OCI-LY7 (cell line): ENCODE measurements at regions not wholly inside any gene's neighbourhood (a gene's known extent, or its start where the extent isn't known, plus 50 kb on each side); places are given as distances from the start of the nearest gene placed in this dataset.

ENCODE experiments used
- BruUV-seq: library from RNA; stranded (reverse); fragments of 400-500 nt; replicated peaks from 2 replicates; lab custom pipeline; 2021; lab: Mats Ljungman, UMichigan
- CTCF ChIA-PET: fragments of 300-600 bp; sonication (Branson Sonifier 250); formaldehyde crosslinking; loops from one replicate; lab custom pipeline; 2022; ENCODE audit warnings: antibody characterized with exemption; ENCODE audit not compliant: unreplicated experiment; lab: Charles Lee
- POLR2A ChIA-PET: fragments of 300-600 bp; sonication (Branson Sonifier 250); formaldehyde crosslinking; loops from one replicate; lab custom pipeline; 2022; ENCODE audit warnings: antibody characterized with exemption; lab: Charles Lee
- DNase-seq: peaks from one replicate; pipeline ENCODE4 v3.0.0-alpha.2; 2015; ENCODE audit warnings: low spot score
- H2AFZ ChIP-seq: fragments of 200-600 bp; sonication (generic), shearing (Covaris generic); 2 replicates; pipeline ENCODE4 v1.6.1; 2014; ENCODE audit warnings: mild to moderate bottlenecking, antibody characterized with exemption, low read length, moderate library complexity
- H3K27ac ChIP-seq: fragments of 200-600 bp; sonication (generic); 2 replicates; pipeline ENCODE4 v1.5.1; 2014; ENCODE audit warnings: mixed run types, low read depth, mild to moderate bottlenecking, moderate library complexity, low read length, inconsistent platforms; ENCODE audit not compliant: poor library complexity, severe bottlenecking
- H3K36me3 ChIP-seq: fragments of 200-600 bp; sonication (generic); 2 replicates; pipeline ENCODE4 v1.6.1; 2014; ENCODE audit warnings: mild to moderate bottlenecking, antibody characterized with exemption, low read length, moderate library complexity, mixed read lengths; ENCODE audit not compliant: insufficient read depth
- H3K4me1 ChIP-seq: fragments of 200-600 bp; sonication (generic); 2 replicates; pipeline ENCODE4 v1.5.1; 2014; ENCODE audit warnings: mild to moderate bottlenecking, low read length; ENCODE audit not compliant: insufficient read depth, poor library complexity, severe bottlenecking
- H3K4me2 ChIP-seq: fragments of 200-600 bp; sonication (generic); 2 replicates; pipeline ENCODE4 v1.6.1; 2014; ENCODE audit warnings: mild to moderate bottlenecking, low read length
- H3K4me3 ChIP-seq: fragments of 200-600 bp; sonication (generic); 2 replicates; pipeline ENCODE4 v1.5.1; 2014; ENCODE audit warnings: mild to moderate bottlenecking, low read depth, low read length; ENCODE audit not compliant: poor library complexity, severe bottlenecking
- H3K79me2 ChIP-seq: fragments of 200-600 bp; sonication (generic); 2 replicates; pipeline ENCODE4 v1.6.1; 2016; ENCODE audit warnings: low read depth, mild to moderate bottlenecking, low read length, moderate library complexity, mixed read lengths; ENCODE audit not compliant: insufficient read depth
- H3K9me2 ChIP-seq: fragments of 200-600 bp; sonication (generic); 2 replicates; pipeline ENCODE4 v1.6.1; 2016; ENCODE audit warnings: mild to moderate bottlenecking, low read length, mixed read lengths; ENCODE audit not compliant: insufficient read depth
- H3K9me3 ChIP-seq: fragments of 200-600 bp; sonication (generic); 2 replicates; pipeline ENCODE4 v1.6.1; 2014; ENCODE audit warnings: mild to moderate bottlenecking, mixed run types, low read length, mixed read lengths
- H4K20me1 ChIP-seq: fragments of 200-600 bp; sonication (generic); 2 replicates; pipeline ENCODE4 v1.6.1; 2014; ENCODE audit warnings: mild to moderate bottlenecking, antibody characterized with exemption, low read length, moderate library complexity, mixed read lengths; ENCODE audit not compliant: insufficient read depth
- CTCF ChIP-seq: fragments of 200-600 bp; sonication (generic); conservative IDR thresholded peaks from 2 replicates; pipeline ENCODE4 v1.5.1; 2014; ENCODE audit warnings: mild to moderate bottlenecking, antibody characterized with exemption, low read length, moderate library complexity, mixed read lengths
- EZH2phosphoT487 ChIP-seq: fragments of 200-600 bp; sonication (generic); IDR thresholded peaks from 2 replicates; pipeline ENCODE4 v1.6.1; 2018; ENCODE audit warnings: low read depth, borderline replicate concordance, mild to moderate bottlenecking, mixed run types, antibody characterized with exemption, low read length, moderate library complexity, mixed read lengths
- intact Hi-C: fragments of 100-400 bp; cut with micrococcal nuclease; formaldehyde crosslinking; loops from one replicate; pipeline ENCODE4 v1.10.0; 2022; ENCODE audit not compliant: unreplicated experiment

GRCh38 chr12:38389614-38390013 is 73.0 kb downstream of the ALG10B start:
- Histone ChIP-seq H2AFZ (no peak overlapping the region), H3K4me2 (no peak overlapping the region), H3K79me2 (no peaks in the 10 kb centered on the region), H3K9me2 (no peaks in the 10 kb centered on the region), H3K4me1 (no peaks in the 10 kb centered on the region), H3K27ac (no peak overlapping the region), H4K20me1 (no peaks in the 10 kb centered on the region), H3K36me3 (no peaks in the 10 kb centered on the region), H3K4me3 (no peak overlapping the region), H3K9me3 (no peaks in the 10 kb centered on the region)
- no TSS peak for BruUV-seq
- TF ChIP-seq EZH2phosphoT487 (no peak), CTCF (no peak)
- intact Hi-C loops: no loop called here
- ChIA-PET POLR2A (interaction anchor here (0.7 kb wide), 1 partner anchor 258 kb away, joined by 3 read pairs; no protein-coding TSS in a partner anchor), CTCF (no interaction called here)
- no peak for DNase-seq

GRCh38 chr12:38391007-38391406 is 74.4 kb downstream of the ALG10B start:
- H3K79me2 ChIP-seq: no peaks in the 10 kb centered on the region
- POLR2A ChIA-PET: no interaction called here
- no peak for DNase-seq
- TF ChIP-seq EZH2phosphoT487 (no peak), CTCF (no peak)
- no peaks in the 10 kb centered on the region for H3K9me3 ChIP-seq
- H3K4me3 ChIP-seq: no peak overlapping the region
- no peaks in the 10 kb centered on the region for H3K4me1 ChIP-seq
- CTCF ChIA-PET: no interaction called here
- no peak overlapping the region for H3K4me2 ChIP-seq
- no peaks in the 10 kb centered on the region for H4K20me1 ChIP-seq
- H3K36me3 ChIP-seq: no peaks in the 10 kb centered on the region
- H2AFZ ChIP-seq: no peak overlapping the region
- H3K27ac ChIP-seq: no peak overlapping the region
- intact Hi-C loops: no loop called here
- H3K9me2 ChIP-seq: no peaks in the 10 kb centered on the region
- no TSS peak for BruUV-seq

- POLR2A ChIA-PET: no interaction called here
- H3K27ac ChIP-seq: no peak overlapping the region
- no peaks in the 10 kb centered on the region for H3K79me2 ChIP-seq
- no peak for TF ChIP-seq EZH2phosphoT487
- TF ChIP-seq CTCF: no peak
- H3K4me2 ChIP-seq: no peak overlapping the region
- no peaks in the 10 kb centered on the region for H3K9me3 ChIP-seq
- no peaks in the 10 kb centered on the region for H3K9me2 ChIP-seq
- no peaks in the 10 kb centered on the region for H4K20me1 ChIP-seq
- intact Hi-C loops: no loop called here
- no peaks in the 10 kb centered on the region for H3K4me1 ChIP-seq
- H3K36me3 ChIP-seq: no peaks in the 10 kb centered on the region
- CTCF ChIA-PET: no interaction called here
- no peak overlapping the region for H2AFZ ChIP-seq
- DNase-seq: no peak
- no TSS peak for BruUV-seq
- no peak overlapping the region for H3K4me3 ChIP-seq
Measured at GRCh38 chr12:38392554-38393144, 76.1 kb downstream of the ALG10B start.
